NCI-H2081 treated with DMSO at 0.1 percent for 48 hours (cell line): ENCODE measurements at regions not wholly inside any gene's neighbourhood (a gene's known extent, or its start where the extent isn't known, plus 50 kb on each side); places are given as distances from the start of the nearest gene placed in this dataset.
"Not testable (repeated sequence)": the region's sequence is repeated elsewhere in the genome, so short reads cannot be mapped to it uniquely, and the experiment has no call there.

Experiments used
- DNase-seq: peaks from one replicate; lab custom pipeline; 2025; lab: John Stamatoyannopoulos, UW

DNA sequence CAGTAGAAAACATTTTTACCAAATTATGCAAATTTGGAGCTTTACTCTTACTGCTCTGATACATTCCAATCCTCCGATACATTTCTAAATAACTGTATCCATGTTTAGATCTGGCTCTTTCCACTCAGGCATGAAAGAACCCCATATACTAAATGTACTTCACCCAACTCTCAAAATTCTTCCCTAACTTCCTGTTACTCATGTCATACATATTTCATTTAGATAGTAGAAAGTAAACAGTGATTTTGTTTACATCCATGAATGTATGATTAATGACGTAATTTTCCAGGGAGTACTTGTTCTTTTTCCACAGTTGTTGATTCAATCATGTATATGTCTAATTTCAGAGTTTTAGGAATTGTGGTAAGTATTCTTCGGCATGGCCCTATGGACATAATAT lies 1426.5 kb upstream of the C9orf72 start:
- no peak for DNase-seq

DNA sequence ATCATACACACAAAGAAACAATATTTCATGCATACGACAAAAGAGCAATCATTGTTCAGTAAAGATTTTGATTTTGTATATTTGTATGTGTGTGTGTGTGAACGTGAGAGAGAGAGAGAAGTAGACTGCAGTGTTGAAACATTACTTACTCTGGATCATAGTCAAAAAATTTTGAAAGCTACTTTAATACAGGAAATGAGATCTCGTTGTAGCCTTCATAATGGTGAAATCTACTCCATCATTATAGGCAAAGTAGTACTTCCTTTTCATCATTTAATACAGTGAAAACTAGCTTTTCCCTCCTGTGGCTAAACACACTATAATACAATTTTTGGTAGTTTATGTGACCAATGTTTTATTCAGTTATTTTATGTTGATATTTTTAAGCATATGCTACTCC lies 1427.7 kb upstream of the C9orf72 start:
- DNase-seq: no peak

GRCh38 chr9:29004988-29005387 lies 1431.7 kb upstream of the C9orf72 start:
- DNase-seq: no peak

- no peak for DNase-seq
Measured at GRCh38 chr9:29006628-29007027, 1433.3 kb upstream of the C9orf72 start.

DNA sequence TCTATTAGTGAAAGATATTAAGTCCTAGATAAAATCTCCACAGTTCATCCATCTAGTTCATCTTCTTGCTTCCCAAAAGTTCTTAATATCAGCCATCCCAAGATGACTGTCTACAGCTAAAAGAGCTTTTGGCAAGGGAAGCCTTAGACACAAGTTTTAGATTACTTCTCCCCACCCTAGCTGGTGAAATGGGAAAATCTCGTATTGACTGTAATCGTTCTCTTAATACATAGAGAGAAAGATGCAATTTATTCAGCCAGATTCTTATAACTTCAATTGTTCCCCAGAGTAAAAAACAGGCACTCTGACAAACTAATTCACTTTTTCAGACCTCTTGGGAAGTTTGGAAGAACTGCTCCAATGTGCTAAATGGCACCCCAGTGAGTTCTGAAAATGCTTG lies 1439.6 kb upstream of the C9orf72 start:
- no peak for DNase-seq

GRCh38 chr9:29021632-29022031 lies 1448.4 kb upstream of the C9orf72 start:
- DNase-seq: no peak

DNA sequence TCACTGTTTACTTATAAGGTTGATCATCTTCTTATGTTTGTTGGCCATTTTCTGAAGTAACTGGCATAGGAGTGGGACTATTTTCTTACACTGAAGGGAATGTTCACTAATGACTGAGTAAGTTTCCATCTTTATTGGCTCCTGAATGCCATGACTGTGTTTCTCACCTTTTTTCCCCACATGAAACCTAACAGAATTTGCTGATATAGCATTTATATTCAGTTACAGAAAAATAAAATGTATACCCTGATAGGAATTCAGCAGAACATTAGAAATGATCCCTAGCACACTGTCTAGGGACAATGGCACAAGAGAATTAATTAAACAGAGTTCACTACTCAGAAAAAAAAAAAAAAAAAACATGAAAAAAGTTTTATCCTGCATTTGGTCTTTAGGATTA lies 1465.1 kb upstream of the C9orf72 start:
- DNase-seq: no peak

GRCh38 chr9:29039258-29039657 lies 1466.0 kb upstream of the C9orf72 start:
- no peak for DNase-seq

DNA sequence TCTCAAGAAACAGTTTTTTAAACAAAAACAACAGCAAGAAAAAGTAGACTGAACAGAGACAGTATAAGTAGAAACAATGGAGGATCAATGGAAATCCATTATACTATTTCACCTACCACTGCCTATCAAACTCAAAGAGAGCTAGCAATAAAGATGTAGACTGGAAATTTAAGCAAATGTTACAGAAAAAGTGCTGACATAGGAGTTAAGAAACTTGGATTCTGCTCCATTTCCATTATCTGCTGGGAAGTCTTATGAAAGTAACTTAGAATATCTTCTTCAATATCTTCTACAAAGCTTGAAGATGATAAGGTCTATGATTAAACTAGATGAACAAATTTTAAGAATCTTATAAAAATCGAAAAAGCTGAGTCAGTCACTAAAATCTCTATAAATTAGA lies 1469.8 kb upstream of the C9orf72 start:
- DNase-seq: no peak

GRCh38 chr9:29044959-29045358 lies 1471.7 kb upstream of the C9orf72 start:
- DNase-seq: no peak

GRCh38 chr9:29060041-29060440 lies 1486.8 kb upstream of the C9orf72 start:
- no peak for DNase-seq

GRCh38 chr9:29062446-29062845 lies 1489.2 kb upstream of the C9orf72 start:
- no peak for DNase-seq

DNA sequence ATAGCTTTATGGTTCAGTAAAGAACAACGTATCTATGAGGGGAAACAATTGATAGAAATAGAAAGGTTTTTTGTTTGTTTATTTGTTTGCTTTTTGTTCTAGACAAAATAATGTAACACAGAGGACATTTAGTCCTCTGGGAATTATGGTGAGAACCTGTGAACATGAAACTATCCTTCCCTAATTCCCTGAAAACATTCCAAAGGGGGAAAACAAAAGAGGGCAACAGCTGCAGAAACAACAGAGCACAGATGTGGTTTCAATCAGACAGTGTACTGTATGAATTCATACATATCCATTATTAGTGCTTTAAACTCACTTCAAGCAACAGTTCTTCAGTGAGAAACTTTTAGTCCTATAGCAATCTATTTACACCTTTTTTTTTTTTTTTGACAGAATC lies 1489.8 kb upstream of the C9orf72 start:
- no peak for DNase-seq

DNA sequence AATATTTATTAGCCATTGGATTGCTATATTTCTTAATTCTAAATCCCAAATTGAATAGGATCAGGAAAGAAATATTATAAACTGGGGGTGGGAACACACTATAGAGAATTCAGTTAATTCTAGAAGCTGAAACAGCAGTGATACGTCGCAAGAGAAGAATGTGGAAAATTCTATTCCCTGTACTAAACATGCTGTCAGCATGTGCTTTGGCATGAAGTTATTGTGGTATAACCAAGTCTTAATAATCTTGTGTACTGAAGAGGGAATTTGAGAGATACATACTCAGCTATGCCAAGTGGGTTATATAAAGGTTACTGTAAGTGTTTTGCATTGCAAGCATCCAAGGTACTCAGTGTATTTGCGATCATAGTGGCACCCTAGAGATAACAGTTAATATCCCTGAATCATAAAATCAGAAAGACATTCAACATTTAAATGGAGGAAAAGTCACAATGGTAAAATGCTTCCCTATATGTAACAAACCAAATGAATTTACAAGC lies 1492.9 kb upstream of the C9orf72 start:
- no peak for DNase-seq

DNA sequence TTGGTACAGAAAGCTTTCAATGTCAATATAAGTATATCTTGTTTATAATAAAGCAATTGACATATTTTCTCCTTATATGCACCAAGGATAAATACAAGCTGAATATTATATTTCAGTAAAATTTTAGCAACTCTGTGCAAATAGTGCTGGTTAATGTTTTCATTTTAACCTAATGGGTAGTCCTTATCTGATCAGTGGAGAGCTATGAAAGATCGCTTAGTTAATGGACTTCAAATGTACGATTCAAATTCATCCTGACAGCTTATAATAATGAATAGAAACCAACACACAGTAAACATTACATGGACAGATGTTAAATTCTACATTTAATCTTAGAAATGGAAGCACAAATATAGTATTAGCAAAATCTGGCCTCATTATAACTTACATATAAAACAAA lies 1495.2 kb upstream of the C9orf72 start:
- no peak for DNase-seq

GRCh38 chr9:29069376-29069775 lies 1496.1 kb upstream of the C9orf72 start:
- no peak for DNase-seq

DNA sequence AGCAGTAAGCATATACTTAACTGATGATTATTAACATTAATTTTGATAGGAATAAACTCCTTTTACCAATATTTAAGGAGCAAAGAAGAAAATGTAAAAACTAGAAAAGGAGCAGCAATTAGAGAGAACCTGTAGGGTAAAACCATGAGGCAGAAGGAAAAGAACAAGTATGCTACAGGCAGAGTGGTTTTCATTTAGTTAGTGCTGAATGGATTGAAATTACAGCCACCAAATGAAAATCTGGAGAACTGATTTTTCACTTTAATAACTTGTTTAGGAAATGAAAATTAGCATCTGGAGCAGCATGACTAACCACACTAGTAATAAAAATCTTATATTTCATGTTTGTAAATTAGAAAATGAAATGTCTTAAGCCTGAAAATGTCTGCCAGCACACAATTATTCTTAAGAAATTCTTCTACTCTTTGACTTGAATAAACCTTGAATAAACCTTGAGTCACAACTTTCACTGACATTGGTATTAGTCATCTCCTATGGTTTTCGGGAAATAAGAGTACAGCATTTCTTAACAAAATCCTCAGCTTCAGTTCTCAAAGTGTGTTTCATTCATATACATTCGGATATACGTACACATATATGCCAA lies 1504.9 kb upstream of the C9orf72 start:
- DNase-seq: no peak

DNA sequence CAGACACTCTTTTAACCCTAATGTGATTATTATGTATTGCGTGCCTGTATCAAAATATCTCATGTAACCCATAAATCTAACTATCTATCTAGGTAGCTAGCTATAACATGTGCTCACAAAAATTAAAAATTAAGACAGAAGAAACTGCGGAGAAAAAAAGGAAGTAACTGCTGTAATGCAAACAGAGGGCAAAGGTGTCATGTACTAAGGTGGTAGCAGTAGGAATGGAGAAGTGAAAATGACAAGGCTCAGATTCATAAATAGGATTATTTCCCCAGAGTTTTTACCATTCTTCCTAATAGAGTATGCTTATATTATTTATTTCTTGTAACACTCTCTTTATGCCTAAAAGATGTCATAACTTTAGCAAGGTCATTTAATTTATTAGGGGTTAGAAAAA lies 1527.5 kb upstream of the C9orf72 start:
- DNase-seq: no peak

DNA sequence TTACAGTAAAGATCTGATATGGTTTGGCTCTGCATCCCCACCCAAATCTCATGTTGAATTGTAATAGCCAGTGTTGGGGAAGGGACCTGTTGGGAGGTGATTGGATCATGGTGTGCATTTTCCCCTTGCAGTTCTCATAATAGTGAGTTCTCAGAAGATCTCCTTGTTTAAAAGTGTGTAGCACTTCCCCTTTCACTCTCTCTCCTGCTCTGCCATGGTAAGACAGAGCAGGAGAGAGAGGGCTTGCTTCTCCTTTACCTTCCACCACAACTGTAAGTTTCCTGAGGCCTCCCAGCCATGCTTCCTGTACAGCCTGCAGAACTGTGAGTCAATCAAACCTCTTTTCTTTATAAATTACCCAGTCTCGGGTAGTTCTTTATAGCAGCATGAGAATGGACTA lies 1530.9 kb upstream of the C9orf72 start:
- not testable (repeated sequence) for DNase-seq

DNA sequence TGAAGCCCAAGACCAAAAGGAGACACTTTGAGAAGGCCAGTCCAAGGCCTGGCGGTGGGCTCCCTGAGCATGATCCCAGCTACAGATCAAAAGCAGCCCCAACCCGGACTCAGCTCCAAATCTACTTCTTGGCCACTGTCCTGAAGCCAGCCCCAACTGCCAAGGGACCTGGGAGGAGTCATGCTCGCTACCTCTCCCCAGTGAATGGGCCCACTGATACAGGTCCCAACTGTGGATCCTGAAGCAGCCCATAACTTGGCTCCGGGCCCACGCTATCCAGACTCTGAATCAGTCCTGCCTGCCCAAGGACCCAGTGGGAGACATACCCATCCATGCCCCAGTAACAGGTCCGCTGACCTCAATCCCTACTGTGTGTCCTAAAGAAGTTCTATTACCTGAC lies 1545.3 kb upstream of the C9orf72 start:
- DNase-seq: no peak

GRCh38 chr9:29126783-29127182 lies 1553.5 kb upstream of the C9orf72 start:
- DNase-seq: no peak

- DNase-seq: no peak
Measured at GRCh38 chr9:29129763-29130162, 1556.5 kb upstream of the C9orf72 start.

GRCh38 chr9:29144476-29144875 lies 1571.2 kb upstream of the C9orf72 start:
- DNase-seq: no peak

GRCh38 chr9:29150606-29151005 lies 1577.3 kb upstream of the C9orf72 start:
- DNase-seq: no peak
